HL-60 (cell line): ENCODE measurements at regions not wholly inside any gene's neighbourhood (a gene's known extent, or its start where the extent isn't known, plus 50 kb on each side); places are given as distances from the start of the nearest gene placed in this dataset.

ENCODE experiments used
- POLR2AphosphoS5 ChIP-seq: IDR thresholded peaks from 2 replicates; pipeline ENCODE4 v1.6.1; 2012; ENCODE audit warnings: low read depth
- SPI1 ChIP-seq: IDR thresholded peaks from 2 replicates; pipeline ENCODE4 v1.6.1; 2012; ENCODE audit warnings: low read depth, mild to moderate bottlenecking, borderline replicate concordance
- TF ChIP-seq, protein P1 (sequence below): IDR thresholded peaks from one replicate; pipeline ENCODE4 v1.5.1; 2011; ENCODE audit warnings: low read length, control low read depth, inconsistent platforms; ENCODE audit not compliant: insufficient read depth

DNA sequence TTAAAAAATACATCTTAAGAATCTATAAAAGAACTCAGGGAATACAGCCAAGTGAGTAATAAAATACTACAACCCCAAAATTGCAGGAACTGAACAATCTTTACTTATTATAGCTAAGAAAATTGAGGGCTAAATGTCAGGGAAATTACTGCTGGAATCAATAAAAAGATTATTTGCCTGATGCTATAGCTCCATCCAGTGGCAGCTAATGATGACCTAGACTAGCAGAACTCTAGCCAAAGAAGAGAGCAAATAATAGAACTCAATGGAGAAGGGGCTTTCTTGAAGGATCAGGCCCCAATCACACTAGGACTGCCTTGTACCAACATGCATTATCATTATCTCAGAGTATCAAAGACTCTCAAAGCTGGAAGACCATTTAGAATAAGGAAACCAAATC is 85.0 kb upstream of the FAM241A start:
- TF ChIP-seq, protein P1, sequence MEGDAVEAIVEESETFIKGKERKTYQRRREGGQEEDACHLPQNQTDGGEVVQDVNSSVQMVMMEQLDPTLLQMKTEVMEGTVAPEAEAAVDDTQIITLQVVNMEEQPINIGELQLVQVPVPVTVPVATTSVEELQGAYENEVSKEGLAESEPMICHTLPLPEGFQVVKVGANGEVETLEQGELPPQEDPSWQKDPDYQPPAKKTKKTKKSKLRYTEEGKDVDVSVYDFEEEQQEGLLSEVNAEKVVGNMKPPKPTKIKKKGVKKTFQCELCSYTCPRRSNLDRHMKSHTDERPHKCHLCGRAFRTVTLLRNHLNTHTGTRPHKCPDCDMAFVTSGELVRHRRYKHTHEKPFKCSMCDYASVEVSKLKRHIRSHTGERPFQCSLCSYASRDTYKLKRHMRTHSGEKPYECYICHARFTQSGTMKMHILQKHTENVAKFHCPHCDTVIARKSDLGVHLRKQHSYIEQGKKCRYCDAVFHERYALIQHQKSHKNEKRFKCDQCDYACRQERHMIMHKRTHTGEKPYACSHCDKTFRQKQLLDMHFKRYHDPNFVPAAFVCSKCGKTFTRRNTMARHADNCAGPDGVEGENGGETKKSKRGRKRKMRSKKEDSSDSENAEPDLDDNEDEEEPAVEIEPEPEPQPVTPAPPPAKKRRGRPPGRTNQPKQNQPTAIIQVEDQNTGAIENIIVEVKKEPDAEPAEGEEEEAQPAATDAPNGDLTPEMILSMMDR, result peak; percentile 26
- TF ChIP-seq POLR2AphosphoS5 (no peak), SPI1 (no peak)
